PC-3 (cell line): ENCODE measurements at regions not wholly inside any gene's neighbourhood (a gene's known extent, or its start where the extent isn't known, plus 50 kb on each side); places are given as distances from the start of the nearest gene placed in this dataset.
A peak's percentile ranks its signal among the peaks of the same experiment; 100 is the strongest.

Source experiments
- ATAC-seq: fragments of 200-7000 bp; cut with Tn5 transposase; 2 replicates; pipeline ENCODE4 v1.9.1; 2020; ENCODE audit warnings: mild to moderate bottlenecking, moderate library complexity
- BruUV-seq: library from RNA; stranded (reverse); fragments of 400-500 nt; replicated peaks from 2 replicates; lab custom pipeline; 2021; lab: Mats Ljungman, UMichigan
- CTCF ChIA-PET: fragments of 300-600 bp; sonication (Branson Sonifier 250); formaldehyde crosslinking; loops from one replicate; lab custom pipeline; 2022; ENCODE audit warnings: antibody characterized with exemption; lab: Charles Lee
- POLR2A ChIA-PET: fragments of 300-600 bp; sonication (Branson Sonifier 250); formaldehyde crosslinking; loops from one replicate; lab custom pipeline; 2022; ENCODE audit warnings: antibody characterized with exemption; ENCODE audit not compliant: unreplicated experiment; lab: Charles Lee
- DNase-seq: peaks from one replicate; pipeline ENCODE4 v3.0.0-alpha.2; 2015
- H2AFZ ChIP-seq: fragments of 300-600 bp; sonication (generic); 2 replicates; pipeline ENCODE4 v1.6.0; 2016; ENCODE audit warnings: antibody characterized with exemption, low read length
- H3F3A ChIP-seq: fragments of 300-600 bp; sonication (generic); one replicate; pipeline ENCODE4 v1.6.0; 2017; ENCODE audit warnings: antibody characterized with exemption, low read length, control low read depth, mild to moderate bottlenecking; ENCODE audit not compliant: unreplicated experiment
- H3K27ac ChIP-seq: fragments of 300-600 bp; sonication (generic); 2 replicates; pipeline ENCODE4 v1.5.1; 2016; ENCODE audit warnings: mild to moderate bottlenecking, low read length
- H3K27me3 ChIP-seq: fragments of 300-600 bp; sonication (generic); 2 replicates; pipeline ENCODE4 v1.6.1; 2016; ENCODE audit warnings: low read length, mixed read lengths
- H3K36me3 ChIP-seq: fragments of 300-600 bp; sonication (generic); 2 replicates; pipeline ENCODE4 v1.6.1; 2016; ENCODE audit warnings: low read depth, mixed run types, low read length, mixed read lengths
- H3K4me1 ChIP-seq: fragments of 300-600 bp; sonication (generic); 2 replicates; pipeline ENCODE4 v1.5.1; 2016; ENCODE audit warnings: low read length; ENCODE audit not compliant: insufficient read depth
- H3K4me2 ChIP-seq: fragments of 300-600 bp; sonication (generic); 2 replicates; pipeline ENCODE4 v1.6.0; 2016; ENCODE audit warnings: low read length
- H3K4me3 ChIP-seq: fragments of 300-600 bp; sonication (generic); 2 replicates; pipeline ENCODE4 v1.5.1; 2016; ENCODE audit warnings: mild to moderate bottlenecking, low read length, mixed read lengths
- H3K79me2 ChIP-seq: fragments of 300-600 bp; sonication (generic); 2 replicates; pipeline ENCODE4 v1.6.1; 2017; ENCODE audit warnings: low read length, mixed read lengths
- H3K9ac ChIP-seq: fragments of 300-600 bp; sonication (generic); 2 replicates; pipeline ENCODE4 v1.6.0; 2016; ENCODE audit warnings: mild to moderate bottlenecking, low read length
- H3K9me2 ChIP-seq: fragments of 300-600 bp; sonication (generic); replicated peaks from 2 replicates; pipeline ENCODE4 v1.6.1; 2016; ENCODE audit warnings: mixed run types, low read length, mixed read lengths
- H3K9me3 ChIP-seq: fragments of 300-600 bp; sonication (generic); 2 replicates; pipeline ENCODE4 v1.6.1; 2016; ENCODE audit warnings: low read length, mixed read lengths
- H4K20me1 ChIP-seq: fragments of 300-600 bp; sonication (generic); 2 replicates; pipeline ENCODE4 v1.6.1; 2016; ENCODE audit warnings: low read length, mixed read lengths
- CTCF ChIP-seq: fragments of 300-600 bp; sonication (generic); conservative IDR thresholded peaks from 2 replicates; pipeline ENCODE4 v1.5.1; 2017; ENCODE audit warnings: antibody characterized with exemption, low read depth, mild to moderate bottlenecking, low read length
- EZH2 ChIP-seq: fragments of 300-600 bp; sonication (generic); IDR thresholded peaks from one replicate; pipeline ENCODE4 v1.6.1; 2017; ENCODE audit warnings: antibody characterized with exemption, mild to moderate bottlenecking, low read length; ENCODE audit not compliant: unreplicated experiment
- EZH2phosphoT487 ChIP-seq: fragments of 300-600 bp; sonication (generic); IDR thresholded peaks from 2 replicates; pipeline ENCODE4 v1.6.1; 2018; ENCODE audit warnings: mild to moderate bottlenecking, antibody characterized with exemption, low read length, borderline replicate concordance
- intact Hi-C: fragments of 100-400 bp; cut with micrococcal nuclease; formaldehyde crosslinking; loops from 2 replicates; pipeline ENCODE4 v1.9.0; 2023

- H3K4me2 ChIP-seq, result no peak overlapping the region
- H3K79me2 ChIP-seq, result no peaks in the 10 kb centered on the region
- intact Hi-C loops, result no loop called here
- no peak overlapping the region for H3K9ac ChIP-seq
- POLR2A ChIA-PET, result no interaction called here
- no peaks in the 10 kb centered on the region for H3K36me3 ChIP-seq
- BruUV-seq, result no TSS peak
- no peaks in the 10 kb centered on the region for H3K27me3 ChIP-seq
- H3K4me1 ChIP-seq, result peaks cover 21% of the 10 kb centered on the region
- H3K27ac ChIP-seq, result no peak overlapping the region
- TF ChIP-seq EZH2 (no peak), EZH2phosphoT487 (no peak), CTCF (no peak)
- H3K4me3 ChIP-seq, result no peak overlapping the region
- H3K9me3 ChIP-seq, result no peaks in the 10 kb centered on the region
- no peaks in the 10 kb centered on the region for H3F3A ChIP-seq
- DNase-seq (peak; percentile 34), ATAC-seq (peak; percentile 40; the same call in 1 of the 2 replicates)
- H3K9me2 ChIP-seq, result no peaks in the 10 kb centered on the region
- CTCF ChIA-PET, result no interaction called here
- H4K20me1 ChIP-seq, result no peaks in the 10 kb centered on the region
- peak overlapping the region; percentile 15; the same call in 1 of the 2 replicates for H2AFZ ChIP-seq
Measured at GRCh38 chr6:113758826-113759574, 98.1 kb upstream of the MARCKS start.

- no peaks in the 10 kb centered on the region for H3F3A ChIP-seq
- no peaks in the 10 kb centered on the region for H4K20me1 ChIP-seq
- no peaks in the 10 kb centered on the region for H3K79me2 ChIP-seq
- no peaks in the 10 kb centered on the region for H3K36me3 ChIP-seq
- intact Hi-C loops, result no loop called here
- H3K27ac ChIP-seq, result peak overlapping the region; percentile 99
- peak overlapping the region; percentile 75 for H3K4me2 ChIP-seq
- no TSS peak for BruUV-seq
- TF ChIP-seq CTCF (no peak), EZH2phosphoT487 (no peak), EZH2 (no peak)
- CTCF ChIA-PET, result no interaction called here
- H3K4me1 ChIP-seq, result peaks cover 23% of the 10 kb centered on the region
- 0 out of 2 replicates have a peak overlapping the region, but pooled peaks have one; percentile 35 for H2AFZ ChIP-seq
- POLR2A ChIA-PET, result no interaction called here
- peak overlapping the region; percentile 69 for H3K9ac ChIP-seq
- peak overlapping the region; percentile 32; the same call in 1 of the 2 replicates for H3K4me3 ChIP-seq
- H3K9me3 ChIP-seq, result no peaks in the 10 kb centered on the region
- DNase-seq (no peak), ATAC-seq (no peak)
- H3K27me3 ChIP-seq, result no peaks in the 10 kb centered on the region
- H3K9me2 ChIP-seq, result no peaks in the 10 kb centered on the region
Measured at GRCh38 chr6:113762641-113763040, 94.5 kb upstream of the MARCKS start.

- H3K9me2 ChIP-seq, result no peaks in the 10 kb centered on the region
- peaks cover 23% of the 10 kb centered on the region for H3K4me1 ChIP-seq
- H3K4me3 ChIP-seq, result peak overlapping the region; percentile 32; the same call in 1 of the 2 replicates
- no peaks in the 10 kb centered on the region for H3K79me2 ChIP-seq
- TF ChIP-seq EZH2 (no peak), EZH2phosphoT487 (no peak), CTCF (no peak)
- no peaks in the 10 kb centered on the region for H3K9me3 ChIP-seq
- H3K36me3 ChIP-seq, result no peaks in the 10 kb centered on the region
- H4K20me1 ChIP-seq, result no peaks in the 10 kb centered on the region
- intact Hi-C loops, result no loop called here
- peak overlapping the region; percentile 75 for H3K4me2 ChIP-seq
- H2AFZ ChIP-seq, result peak overlapping the region; percentile 35; the same call in 1 of the 2 replicates
- ChIA-PET CTCF (interaction anchor here (1.0 kb wide), 1 partner anchor 95 kb away, joined by 3 read pairs; no protein-coding TSS in a partner anchor), POLR2A (no interaction called here)
- DNase-seq (peak; percentile 71), ATAC-seq (peak; percentile 58)
- H3K9ac ChIP-seq, result peak overlapping the region; percentile 69
- H3K27ac ChIP-seq, result peak overlapping the region; percentile 99
- no TSS peak for BruUV-seq
- no peaks in the 10 kb centered on the region for H3F3A ChIP-seq
- no peaks in the 10 kb centered on the region for H3K27me3 ChIP-seq
Measured at GRCh38 chr6:113763311-113763766, 93.8 kb upstream of the MARCKS start.
